ENCODE measurements at regions not wholly inside any gene's neighbourhood (a gene's known extent, or its start where the extent isn't known, plus 50 kb on each side); places are given as distances from the start of the nearest gene placed in this dataset.
"Not testable (repeated sequence)": the region's sequence is repeated elsewhere in the genome, so short reads cannot be mapped to it uniquely, and the experiment has no call there.

DNA sequence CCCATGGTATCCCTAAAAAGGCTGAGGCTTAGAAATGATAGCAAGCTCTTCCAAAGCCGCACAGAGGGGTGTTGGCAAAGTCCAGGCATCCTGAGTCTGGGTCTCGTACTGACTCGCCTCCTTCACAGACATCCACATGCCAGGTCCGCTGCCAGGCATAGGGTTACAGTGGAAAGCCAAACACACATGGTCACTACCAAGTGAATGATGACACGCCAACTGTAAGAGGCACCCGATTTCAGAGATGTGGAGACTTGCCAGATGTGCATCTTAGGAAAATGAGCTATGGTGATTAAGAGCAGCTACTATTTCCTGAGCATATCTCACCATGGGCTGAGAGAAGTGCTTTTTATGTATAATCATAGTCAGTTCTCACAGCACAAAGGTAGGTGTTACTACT is 314.9 kb downstream of the MIAT start:
- ATAC-seq (ENCODE audit: insufficient read depth, low FRiP score) = no peak
- DNase-seq = no peak
- peaks cover 0 to 2% (median 0%) of the 10 kb centered on the region in 4 donors for H3K9me3 ChIP-seq (ENCODE audit: control insufficient read depth in 4 of 4, insufficient read depth in 3 of 4, low read length in 3 of 4)
- H3K36me3 ChIP-seq (ENCODE audit: control insufficient read depth in 4 of 4, insufficient read depth in 4 of 4, low read length in 4 of 4) = no peaks in the 10 kb centered on the region
- peaks cover 0 to 4% (median 0%) of the 10 kb centered on the region in 3 donors for H3K27me3 ChIP-seq (ENCODE audit: control insufficient read depth in 3 of 3, insufficient read depth in 3 of 3, low read length in 2 of 3)
- no peak overlapping the region for H3K9ac ChIP-seq (ENCODE audit: insufficient read depth in 1 of 2, low read length in 2 of 2)
- TF ChIP-seq, protein P1, sequence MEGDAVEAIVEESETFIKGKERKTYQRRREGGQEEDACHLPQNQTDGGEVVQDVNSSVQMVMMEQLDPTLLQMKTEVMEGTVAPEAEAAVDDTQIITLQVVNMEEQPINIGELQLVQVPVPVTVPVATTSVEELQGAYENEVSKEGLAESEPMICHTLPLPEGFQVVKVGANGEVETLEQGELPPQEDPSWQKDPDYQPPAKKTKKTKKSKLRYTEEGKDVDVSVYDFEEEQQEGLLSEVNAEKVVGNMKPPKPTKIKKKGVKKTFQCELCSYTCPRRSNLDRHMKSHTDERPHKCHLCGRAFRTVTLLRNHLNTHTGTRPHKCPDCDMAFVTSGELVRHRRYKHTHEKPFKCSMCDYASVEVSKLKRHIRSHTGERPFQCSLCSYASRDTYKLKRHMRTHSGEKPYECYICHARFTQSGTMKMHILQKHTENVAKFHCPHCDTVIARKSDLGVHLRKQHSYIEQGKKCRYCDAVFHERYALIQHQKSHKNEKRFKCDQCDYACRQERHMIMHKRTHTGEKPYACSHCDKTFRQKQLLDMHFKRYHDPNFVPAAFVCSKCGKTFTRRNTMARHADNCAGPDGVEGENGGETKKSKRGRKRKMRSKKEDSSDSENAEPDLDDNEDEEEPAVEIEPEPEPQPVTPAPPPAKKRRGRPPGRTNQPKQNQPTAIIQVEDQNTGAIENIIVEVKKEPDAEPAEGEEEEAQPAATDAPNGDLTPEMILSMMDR (IDR thresholded peaks at IDR 0.05; ENCODE audit: control extremely low read depth, extremely low read depth) = no peak
- no peak overlapping the region for H3K4me3 ChIP-seq
- no peaks in the 10 kb centered on the region for H3K4me1 ChIP-seq (ENCODE audit: control insufficient read depth in 5 of 5, insufficient read depth in 5 of 5, low read length in 5 of 5)
- WGBS, 2 donors = 84 to 90% methylated on average over 6 of the region's 6 CpGs
- H3K27ac ChIP-seq (ENCODE audit: low read depth in 1 of 2, low read length in 1 of 2) = no peak overlapping the region

- not testable (repeated sequence) for H3K9me3 ChIP-seq (ENCODE audit: control insufficient read depth in 4 of 4, insufficient read depth in 3 of 4, low read length in 3 of 4); ATAC-seq (ENCODE audit: insufficient read depth, low FRiP score); H3K27me3 ChIP-seq (ENCODE audit: control insufficient read depth in 3 of 3, insufficient read depth in 3 of 3, low read length in 2 of 3); H3K9ac ChIP-seq (ENCODE audit: insufficient read depth in 1 of 2, low read length in 2 of 2); H3K4me1 ChIP-seq (ENCODE audit: control insufficient read depth in 5 of 5, insufficient read depth in 5 of 5, low read length in 5 of 5); H3K4me3 ChIP-seq; DNase-seq; H3K36me3 ChIP-seq (ENCODE audit: control insufficient read depth in 4 of 4, insufficient read depth in 4 of 4, low read length in 4 of 4); H3K27ac ChIP-seq (ENCODE audit: low read depth in 1 of 2, low read length in 1 of 2)
- WGBS, 2 donors = 93 to 97% methylated on average over 5 of the region's 5 CpGs
These were observed 315.5 kb downstream of the MIAT start for GRCh38 chr22:26972915-26973314.

- DNase-seq (no peak), ATAC-seq (ENCODE audit: insufficient read depth, low FRiP score) (no peak)
- Histone ChIP-seq H3K36me3 (ENCODE audit: control insufficient read depth in 4 of 4, insufficient read depth in 4 of 4, low read length in 4 of 4) (no peaks in the 10 kb centered on the region), H3K4me1 (ENCODE audit: control insufficient read depth in 5 of 5, insufficient read depth in 5 of 5, low read length in 5 of 5) (no peaks in the 10 kb centered on the region), H3K27me3 (ENCODE audit: control insufficient read depth in 3 of 3, insufficient read depth in 3 of 3, low read length in 2 of 3) (peaks cover 0 to 4% (median 2%) of the 10 kb centered on the region in 3 donors), H3K4me3 (no peak overlapping the region), H3K27ac (ENCODE audit: low read depth in 1 of 2, low read length in 1 of 2) (no peak overlapping the region), H3K9me3 (ENCODE audit: control insufficient read depth in 4 of 4, insufficient read depth in 3 of 4, low read length in 3 of 4) (peaks cover 0 to 2% (median 0%) of the 10 kb centered on the region in 4 donors), H3K9ac (ENCODE audit: insufficient read depth in 1 of 2, low read length in 2 of 2) (no peak overlapping the region)
- TF ChIP-seq, protein P1 (IDR thresholded peaks at IDR 0.05; ENCODE audit: control extremely low read depth, extremely low read depth) = no peak
- WGBS, 2 donors = 90 to 93% methylated on average over 3 of the region's 3 CpGs
These were observed 316.6 kb downstream of the MIAT start for GRCh38 chr22:26974034-26974433.

DNA sequence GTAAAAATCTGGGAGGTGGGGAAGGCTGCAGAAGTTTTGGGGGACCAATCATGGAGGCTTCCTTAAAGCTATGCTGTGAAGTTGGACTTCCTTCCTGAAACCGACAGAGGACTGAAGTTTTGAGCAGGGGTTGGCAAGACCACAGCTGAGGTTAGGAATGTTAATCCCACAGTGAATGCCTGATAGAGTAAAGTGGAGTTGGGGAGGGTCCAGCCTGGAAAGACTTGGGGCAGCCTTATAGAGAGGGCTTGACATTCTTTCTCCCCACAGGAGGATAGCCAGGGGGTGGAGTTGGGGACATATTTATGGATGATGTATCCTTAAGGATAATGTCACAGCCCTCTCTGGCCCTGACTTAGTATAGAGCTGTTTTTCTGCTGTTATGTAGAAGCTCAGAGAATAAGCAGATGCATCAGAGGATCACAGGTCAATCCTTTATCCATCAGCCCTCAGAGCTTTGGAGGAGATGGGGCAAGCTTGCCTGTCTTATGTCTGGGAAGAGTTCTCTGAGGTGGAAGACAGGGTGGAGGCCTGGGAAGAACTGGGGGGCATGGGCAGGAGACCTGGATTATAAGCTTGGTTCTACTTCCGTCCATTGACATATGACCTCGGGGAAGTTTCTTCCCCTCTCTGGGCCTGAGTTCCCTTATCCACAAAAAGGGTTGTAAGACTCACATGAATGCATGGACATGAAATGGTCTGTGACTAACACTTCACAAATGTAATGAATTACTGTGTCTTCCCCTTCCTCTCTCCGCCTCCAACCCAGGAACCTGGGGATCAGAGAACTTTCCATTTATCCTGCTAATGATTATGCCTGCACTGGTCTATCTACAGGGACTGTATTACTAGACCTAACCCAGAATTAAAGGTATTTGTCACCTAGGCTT is 317.8 kb downstream of the MIAT start:
- 54 to 66% methylated on average over 4 of the region's 4 CpGs for WGBS, 2 donors
- Histone ChIP-seq H3K27me3 (ENCODE audit: control insufficient read depth in 3 of 3, insufficient read depth in 3 of 3, low read length in 2 of 3) (peaks cover 0 to 4% (median 2%) of the 10 kb centered on the region in 3 donors), H3K27ac (ENCODE audit: low read depth in 1 of 2, low read length in 1 of 2) (no peak overlapping the region), H3K36me3 (ENCODE audit: control insufficient read depth in 4 of 4, insufficient read depth in 4 of 4, low read length in 4 of 4) (no peaks in the 10 kb centered on the region), H3K4me1 (ENCODE audit: control insufficient read depth in 5 of 5, insufficient read depth in 5 of 5, low read length in 5 of 5) (no peaks in the 10 kb centered on the region), H3K4me3 (no peak overlapping the region), H3K9ac (ENCODE audit: insufficient read depth in 1 of 2, low read length in 2 of 2) (no peak overlapping the region), H3K9me3 (ENCODE audit: control insufficient read depth in 4 of 4, insufficient read depth in 3 of 4, low read length in 3 of 4) (peaks cover 0 to 2% (median 0%) of the 10 kb centered on the region in 4 donors)
- DNase-seq (no peak), ATAC-seq (ENCODE audit: insufficient read depth, low FRiP score) (no peak)
- TF ChIP-seq, protein P1 (IDR thresholded peaks at IDR 0.05; ENCODE audit: control extremely low read depth, extremely low read depth) = no peak

Measured in lung (tissue), 11 donors.